Panc1 (cell line): ENCODE measurements at regions not wholly inside any gene's neighbourhood (a gene's known extent, or its start where the extent isn't known, plus 50 kb on each side); places are given as distances from the start of the nearest gene placed in this dataset.

ENCODE experiments used
- ATAC-seq: fragments of 200-7000 bp; cut with Tn5 transposase; 2 replicates; pipeline ENCODE4 v1.9.1; 2020; ENCODE audit warnings: mild to moderate bottlenecking, moderate library complexity
- BruUV-seq: library from RNA; stranded (reverse); fragments of 400-500 nt; replicated peaks from 2 replicates; lab custom pipeline; 2021; lab: Mats Ljungman, UMichigan
- CTCF ChIA-PET: fragments of 300-600 bp; sonication (Branson Sonifier 250); formaldehyde crosslinking; loops from one replicate; lab custom pipeline; 2022; ENCODE audit warnings: antibody characterized with exemption; lab: Charles Lee
- POLR2A ChIA-PET: fragments of 300-600 bp; sonication (Branson Sonifier 250); formaldehyde crosslinking; loops from one replicate; lab custom pipeline; 2022; ENCODE audit warnings: antibody characterized with exemption; lab: Charles Lee
- DNase-seq: peaks from one replicate; pipeline ENCODE4 v3.0.0-alpha.2; 2010; ENCODE audit warnings: low read depth, low spot score
- H3K27ac ChIP-seq: 2 replicates; pipeline ENCODE4 v1.5.1; 2011; ENCODE audit warnings: mild to moderate bottlenecking, low read length, inconsistent platforms
- H3K27me3 ChIP-seq: fragments of 200-500 bp; sonication (Bioruptor generic); 2 replicates; pipeline ENCODE4 v1.6.0; 2014; ENCODE audit warnings: low read length, inconsistent platforms; ENCODE audit not compliant: control insufficient read depth, insufficient read depth
- H3K36me3 ChIP-seq: fragments of 200-500 bp; sonication (Bioruptor generic); 2 replicates; pipeline ENCODE4 v1.5.1; 2014; ENCODE audit warnings: inconsistent platforms, mild to moderate bottlenecking, low read length, moderate library complexity; ENCODE audit not compliant: control insufficient read depth, insufficient read depth
- H3K4me1 ChIP-seq: 2 replicates; pipeline ENCODE4 v1.5.1; 2011; ENCODE audit warnings: inconsistent platforms, mild to moderate bottlenecking, low read length, moderate library complexity; ENCODE audit not compliant: control insufficient read depth, insufficient read depth
- H3K4me3 ChIP-seq, 2 experiments: 2 replicates each; pipeline ENCODE4 v1.5.1; 2011 to 2012; ENCODE audit warnings: low read depth in 2 of 2, low read length in 2 of 2, mild to moderate bottlenecking in 2 of 2, inconsistent platforms in 1 of 2, moderate library complexity in 1 of 2
- H3K9me3 ChIP-seq: fragments of 200-500 bp; sonication (Bioruptor generic); 2 replicates; pipeline ENCODE4 v1.5.1; 2014; ENCODE audit warnings: low read depth, mild to moderate bottlenecking, inconsistent platforms, low read length, moderate library complexity; ENCODE audit not compliant: control insufficient read depth, insufficient read depth
- POLR2AphosphoS5 ChIP-seq: IDR thresholded peaks from 2 replicates; pipeline ENCODE4 v1.6.1; 2012; ENCODE audit warnings: mild to moderate bottlenecking, low read depth, low read length, moderate library complexity
- SIN3A ChIP-seq: IDR thresholded peaks from 2 replicates; pipeline ENCODE4 v1.6.1; 2012; ENCODE audit warnings: low read depth, mild to moderate bottlenecking, low read length, moderate library complexity, borderline replicate concordance; ENCODE audit not compliant: insufficient read depth
- TCF7L2 ChIP-seq: IDR thresholded peaks from 2 replicates; pipeline ENCODE4 v1.6.1; 2011; ENCODE audit warnings: mild to moderate bottlenecking, low read depth, low read length, inconsistent platforms
- in situ Hi-C: cut with HindIII; loops from 2 replicates; pipeline ENCODE4 v1.10.0; 2016; ENCODE audit warnings: low sequenced_read_pairs, low pct_unique_long_range_greater_than_20kb
- intact Hi-C: fragments of 100-400 bp; cut with micrococcal nuclease; formaldehyde crosslinking; loops from one replicate; pipeline ENCODE4 v1.10.0; 2022; ENCODE audit not compliant: unreplicated experiment
- TF ChIP-seq, protein P1 (sequence below): fragments of 450-650 bp; IDR thresholded peaks from 2 replicates; pipeline ENCODE4 v1.5.1; 2017; ENCODE audit warnings: mild to moderate bottlenecking
- TF ChIP-seq, protein P2 (sequence below), 2 experiments: IDR thresholded peaks; 2 replicates each; pipeline ENCODE4 v1.6.1; 2011 to 2012; ENCODE audit warnings: low read depth in 2 of 2, control low read depth in 1 of 2, low read length in 1 of 2, mild to moderate bottlenecking in 1 of 2, moderate library complexity in 1 of 2; ENCODE audit not compliant: insufficient read depth in 1 of 2

DNA sequence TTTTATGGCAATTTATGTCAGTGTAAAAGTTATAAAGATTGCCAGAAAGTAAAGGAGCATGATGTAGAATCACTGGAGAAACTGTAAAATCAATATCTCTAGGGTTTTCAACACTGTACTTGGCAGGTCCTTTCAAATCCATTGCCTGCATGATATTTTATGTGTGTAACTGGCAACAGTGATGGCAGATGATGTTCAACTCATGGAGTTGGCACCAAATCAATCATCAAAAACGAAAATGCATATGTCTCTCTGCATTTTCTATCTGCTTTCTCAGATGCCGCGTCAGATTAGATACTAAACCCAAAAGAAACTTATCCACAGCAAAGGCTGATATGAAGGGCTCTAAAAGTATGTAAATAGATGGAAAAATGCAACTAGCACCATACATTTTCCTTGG, 1395.5 kb upstream of the PIK3C3 start:
- in situ Hi-C loops: no loop called here
- ATAC-seq (no peak), DNase-seq (no peak)

DNA sequence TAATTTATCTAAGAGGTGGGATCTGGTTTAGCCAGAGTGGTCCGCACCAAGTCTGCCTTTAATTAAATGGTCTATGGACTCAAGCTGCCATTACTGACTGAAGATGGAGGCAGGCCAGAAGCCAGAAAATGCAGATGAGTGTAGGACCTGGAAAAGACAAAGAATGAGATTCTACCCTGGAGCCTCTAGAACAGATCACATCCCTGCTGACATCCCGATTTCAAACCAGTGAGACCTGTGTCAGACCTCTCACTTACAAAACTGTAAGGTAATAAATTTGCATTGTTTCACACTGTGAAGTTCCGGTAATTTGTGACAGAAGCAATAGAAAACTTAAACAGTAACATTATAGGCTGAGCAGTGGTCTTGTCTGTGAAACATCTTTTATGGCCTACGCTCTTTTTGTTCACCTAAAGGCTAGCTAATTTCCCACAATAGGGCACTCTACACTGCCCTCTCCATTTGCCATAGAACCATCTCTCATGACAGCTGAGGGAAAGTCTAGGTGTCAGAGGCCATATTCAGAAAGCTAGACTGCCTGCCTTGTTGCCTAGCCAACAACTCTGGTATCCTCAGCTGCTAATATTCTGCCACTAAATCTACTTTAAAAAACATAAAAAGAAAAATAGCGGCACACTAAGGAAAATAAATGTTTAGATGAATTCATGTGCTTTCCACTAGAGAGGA, 1396.2 kb upstream of the PIK3C3 start:
- CTCF ChIA-PET: no interaction called here

More for the DNA sequence above, 1395.5 kb upstream of the PIK3C3 start:
- intact Hi-C loops: no loop called here
- Histone ChIP-seq H3K27ac (no peak overlapping the region), H3K9me3 (no peaks in the 10 kb centered on the region), H3K27me3 (no peaks in the 10 kb centered on the region), H3K4me1 (no peaks in the 10 kb centered on the region), H3K36me3 (no peaks in the 10 kb centered on the region), H3K4me3 (no peak overlapping the region)
- no peak for TF ChIP-seq TCF7L2
- no peak for TF ChIP-seq POLR2AphosphoS5
- TF ChIP-seq, protein P1, sequence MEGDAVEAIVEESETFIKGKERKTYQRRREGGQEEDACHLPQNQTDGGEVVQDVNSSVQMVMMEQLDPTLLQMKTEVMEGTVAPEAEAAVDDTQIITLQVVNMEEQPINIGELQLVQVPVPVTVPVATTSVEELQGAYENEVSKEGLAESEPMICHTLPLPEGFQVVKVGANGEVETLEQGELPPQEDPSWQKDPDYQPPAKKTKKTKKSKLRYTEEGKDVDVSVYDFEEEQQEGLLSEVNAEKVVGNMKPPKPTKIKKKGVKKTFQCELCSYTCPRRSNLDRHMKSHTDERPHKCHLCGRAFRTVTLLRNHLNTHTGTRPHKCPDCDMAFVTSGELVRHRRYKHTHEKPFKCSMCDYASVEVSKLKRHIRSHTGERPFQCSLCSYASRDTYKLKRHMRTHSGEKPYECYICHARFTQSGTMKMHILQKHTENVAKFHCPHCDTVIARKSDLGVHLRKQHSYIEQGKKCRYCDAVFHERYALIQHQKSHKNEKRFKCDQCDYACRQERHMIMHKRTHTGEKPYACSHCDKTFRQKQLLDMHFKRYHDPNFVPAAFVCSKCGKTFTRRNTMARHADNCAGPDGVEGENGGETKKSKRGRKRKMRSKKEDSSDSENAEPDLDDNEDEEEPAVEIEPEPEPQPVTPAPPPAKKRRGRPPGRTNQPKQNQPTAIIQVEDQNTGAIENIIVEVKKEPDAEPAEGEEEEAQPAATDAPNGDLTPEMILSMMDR: no peak
- TF ChIP-seq SIN3A: no peak
- TF ChIP-seq, protein P2, sequence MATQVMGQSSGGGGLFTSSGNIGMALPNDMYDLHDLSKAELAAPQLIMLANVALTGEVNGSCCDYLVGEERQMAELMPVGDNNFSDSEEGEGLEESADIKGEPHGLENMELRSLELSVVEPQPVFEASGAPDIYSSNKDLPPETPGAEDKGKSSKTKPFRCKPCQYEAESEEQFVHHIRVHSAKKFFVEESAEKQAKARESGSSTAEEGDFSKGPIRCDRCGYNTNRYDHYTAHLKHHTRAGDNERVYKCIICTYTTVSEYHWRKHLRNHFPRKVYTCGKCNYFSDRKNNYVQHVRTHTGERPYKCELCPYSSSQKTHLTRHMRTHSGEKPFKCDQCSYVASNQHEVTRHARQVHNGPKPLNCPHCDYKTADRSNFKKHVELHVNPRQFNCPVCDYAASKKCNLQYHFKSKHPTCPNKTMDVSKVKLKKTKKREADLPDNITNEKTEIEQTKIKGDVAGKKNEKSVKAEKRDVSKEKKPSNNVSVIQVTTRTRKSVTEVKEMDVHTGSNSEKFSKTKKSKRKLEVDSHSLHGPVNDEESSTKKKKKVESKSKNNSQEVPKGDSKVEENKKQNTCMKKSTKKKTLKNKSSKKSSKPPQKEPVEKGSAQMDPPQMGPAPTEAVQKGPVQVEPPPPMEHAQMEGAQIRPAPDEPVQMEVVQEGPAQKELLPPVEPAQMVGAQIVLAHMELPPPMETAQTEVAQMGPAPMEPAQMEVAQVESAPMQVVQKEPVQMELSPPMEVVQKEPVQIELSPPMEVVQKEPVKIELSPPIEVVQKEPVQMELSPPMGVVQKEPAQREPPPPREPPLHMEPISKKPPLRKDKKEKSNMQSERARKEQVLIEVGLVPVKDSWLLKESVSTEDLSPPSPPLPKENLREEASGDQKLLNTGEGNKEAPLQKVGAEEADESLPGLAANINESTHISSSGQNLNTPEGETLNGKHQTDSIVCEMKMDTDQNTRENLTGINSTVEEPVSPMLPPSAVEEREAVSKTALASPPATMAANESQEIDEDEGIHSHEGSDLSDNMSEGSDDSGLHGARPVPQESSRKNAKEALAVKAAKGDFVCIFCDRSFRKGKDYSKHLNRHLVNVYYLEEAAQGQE (IDR thresholded peaks at IDR 0.05; ENCODE audit: insufficient read depth in 1 of 2, low read depth in 2 of 2, low read length in 1 of 2): no peak
- CTCF ChIA-PET: no interaction called here
- POLR2A ChIA-PET: no interaction called here
- BruUV-seq: no TSS peak

More for the DNA sequence above, 1396.2 kb upstream of the PIK3C3 start:
- no peak overlapping the region for H3K4me3 ChIP-seq
- no peaks in the 10 kb centered on the region for H3K27me3 ChIP-seq
- no peaks in the 10 kb centered on the region for H3K9me3 ChIP-seq
- no peak for DNase-seq
- in situ Hi-C loops (no loop called here), intact Hi-C loops (no loop called here)
- no peak overlapping the region for H3K27ac ChIP-seq
- H3K36me3 ChIP-seq: no peaks in the 10 kb centered on the region
- ATAC-seq: no peak
- no peaks in the 10 kb centered on the region for H3K4me1 ChIP-seq
- POLR2A ChIA-PET: no interaction called here
- TF ChIP-seq POLR2AphosphoS5 (no peak), SIN3A (no peak), TCF7L2 (no peak)
- TF ChIP-seq, protein P2 (IDR thresholded peaks at IDR 0.05; ENCODE audit: insufficient read depth in 1 of 2, low read depth in 2 of 2, low read length in 1 of 2): no peak
- TF ChIP-seq, protein P1: no peak
- BruUV-seq: no TSS peak
